ENCODE measurements at regions not wholly inside any gene's neighbourhood (a gene's known extent, or its start where the extent isn't known, plus 50 kb on each side); places are given as distances from the start of the nearest gene placed in this dataset.
A peak's percentile ranks its signal among the peaks of the same experiment; 100 is the strongest.

DNA sequence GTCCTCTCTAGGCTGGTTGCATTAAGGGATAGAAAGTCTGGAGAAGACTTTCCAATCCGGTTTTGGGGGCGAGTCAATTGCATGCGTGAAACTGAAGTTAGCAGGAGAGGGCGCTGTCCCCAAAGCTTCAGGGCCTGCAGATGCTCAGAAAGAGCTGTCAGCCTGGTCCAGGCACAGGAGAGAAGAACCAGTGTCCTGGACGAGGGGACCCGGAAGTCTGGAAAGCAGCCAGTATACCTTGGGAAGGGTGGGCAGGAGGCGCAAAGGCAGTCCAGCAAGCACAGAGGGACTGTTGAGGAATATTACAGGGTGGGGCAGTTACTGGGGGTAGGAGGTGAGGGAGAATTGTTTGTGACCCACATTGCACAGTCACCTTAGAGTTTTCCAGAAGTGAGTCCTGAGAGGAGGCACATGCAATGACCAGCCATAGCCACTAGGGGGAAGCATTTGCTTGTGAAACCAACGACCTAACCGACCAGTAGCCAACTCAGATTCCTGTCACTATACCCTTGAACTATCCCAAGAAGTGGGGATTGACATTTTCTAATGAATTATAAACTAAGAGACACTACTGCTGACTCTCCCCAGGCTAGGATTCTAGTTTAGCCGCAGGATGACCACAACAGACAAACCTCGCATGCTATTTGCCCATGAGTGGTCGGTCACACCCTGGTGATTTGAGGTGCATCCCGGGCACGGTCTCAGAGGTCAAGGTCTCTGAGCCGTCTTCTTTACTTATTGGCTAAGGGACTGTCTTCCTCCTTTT lies 172.8 kb downstream of the RDH14 start (continued):
- TF ChIP-seq, protein P1, sequence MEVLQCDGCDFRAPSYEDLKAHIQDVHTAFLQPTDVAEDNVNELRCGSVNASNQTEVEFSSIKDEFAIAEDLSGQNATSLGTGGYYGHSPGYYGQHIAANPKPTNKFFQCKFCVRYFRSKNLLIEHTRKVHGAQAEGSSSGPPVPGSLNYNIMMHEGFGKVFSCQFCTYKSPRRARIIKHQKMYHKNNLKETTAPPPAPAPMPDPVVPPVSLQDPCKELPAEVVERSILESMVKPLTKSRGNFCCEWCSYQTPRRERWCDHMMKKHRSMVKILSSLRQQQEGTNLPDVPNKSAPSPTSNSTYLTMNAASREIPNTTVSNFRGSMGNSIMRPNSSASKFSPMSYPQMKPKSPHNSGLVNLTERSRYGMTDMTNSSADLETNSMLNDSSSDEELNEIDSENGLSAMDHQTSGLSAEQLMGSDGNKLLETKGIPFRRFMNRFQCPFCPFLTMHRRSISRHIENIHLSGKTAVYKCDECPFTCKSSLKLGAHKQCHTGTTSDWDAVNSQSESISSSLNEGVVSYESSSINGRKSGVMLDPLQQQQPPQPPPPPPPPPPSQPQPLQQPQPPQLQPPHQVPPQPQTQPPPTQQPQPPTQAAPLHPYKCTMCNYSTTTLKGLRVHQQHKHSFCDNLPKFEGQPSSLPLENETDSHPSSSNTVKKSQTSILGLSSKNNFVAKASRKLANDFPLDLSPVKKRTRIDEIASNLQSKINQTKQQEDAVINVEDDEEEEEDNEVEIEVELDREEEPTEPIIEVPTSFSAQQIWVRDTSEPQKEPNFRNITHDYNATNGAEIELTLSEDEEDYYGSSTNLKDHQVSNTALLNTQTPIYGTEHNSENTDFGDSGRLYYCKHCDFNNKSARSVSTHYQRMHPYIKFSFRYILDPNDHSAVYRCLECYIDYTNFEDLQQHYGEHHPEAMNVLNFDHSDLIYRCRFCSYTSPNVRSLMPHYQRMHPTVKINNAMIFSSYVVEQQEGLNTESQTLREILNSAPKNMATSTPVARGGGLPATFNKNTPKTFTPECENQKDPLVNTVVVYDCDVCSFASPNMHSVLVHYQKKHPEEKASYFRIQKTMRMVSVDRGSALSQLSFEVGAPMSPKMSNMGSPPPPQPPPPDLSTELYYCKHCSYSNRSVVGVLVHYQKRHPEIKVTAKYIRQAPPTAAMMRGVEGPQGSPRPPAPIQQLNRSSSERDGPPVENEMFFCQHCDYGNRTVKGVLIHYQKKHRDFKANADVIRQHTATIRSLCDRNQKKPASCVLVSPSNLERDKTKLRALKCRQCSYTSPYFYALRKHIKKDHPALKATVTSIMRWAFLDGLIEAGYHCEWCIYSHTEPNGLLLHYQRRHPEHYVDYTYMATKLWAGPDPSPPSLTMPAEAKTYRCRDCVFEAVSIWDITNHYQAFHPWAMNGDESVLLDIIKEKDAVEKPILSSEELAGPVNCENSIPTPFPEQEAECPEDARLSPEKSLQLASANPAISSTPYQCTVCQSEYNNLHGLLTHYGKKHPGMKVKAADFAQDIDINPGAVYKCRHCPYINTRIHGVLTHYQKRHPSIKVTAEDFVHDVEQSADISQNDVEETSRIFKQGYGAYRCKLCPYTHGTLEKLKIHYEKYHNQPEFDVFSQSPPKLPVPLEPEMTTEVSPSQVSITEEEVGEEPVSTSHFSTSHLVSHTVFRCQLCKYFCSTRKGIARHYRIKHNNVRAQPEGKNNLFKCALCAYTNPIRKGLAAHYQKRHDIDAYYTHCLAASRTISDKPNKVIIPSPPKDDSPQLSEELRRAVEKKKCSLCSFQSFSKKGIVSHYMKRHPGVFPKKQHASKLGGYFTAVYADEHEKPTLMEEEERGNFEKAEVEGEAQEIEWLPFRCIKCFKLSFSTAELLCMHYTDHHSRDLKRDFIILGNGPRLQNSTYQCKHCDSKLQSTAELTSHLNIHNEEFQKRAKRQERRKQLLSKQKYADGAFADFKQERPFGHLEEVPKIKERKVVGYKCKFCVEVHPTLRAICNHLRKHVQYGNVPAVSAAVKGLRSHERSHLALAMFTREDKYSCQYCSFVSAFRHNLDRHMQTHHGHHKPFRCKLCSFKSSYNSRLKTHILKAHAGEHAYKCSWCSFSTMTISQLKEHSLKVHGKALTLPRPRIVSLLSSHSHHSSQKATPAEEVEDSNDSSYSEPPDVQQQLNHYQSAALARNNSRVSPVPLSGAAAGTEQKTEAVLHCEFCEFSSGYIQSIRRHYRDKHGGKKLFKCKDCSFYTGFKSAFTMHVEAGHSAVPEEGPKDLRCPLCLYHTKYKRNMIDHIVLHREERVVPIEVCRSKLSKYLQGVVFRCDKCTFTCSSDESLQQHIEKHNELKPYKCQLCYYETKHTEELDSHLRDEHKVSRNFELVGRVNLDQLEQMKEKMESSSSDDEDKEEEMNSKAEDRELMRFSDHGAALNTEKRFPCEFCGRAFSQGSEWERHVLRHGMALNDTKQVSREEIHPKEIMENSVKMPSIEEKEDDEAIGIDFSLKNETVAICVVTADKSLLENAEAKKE (CRISPR knock-in tag; IDR thresholded peaks at IDR 0.05): peak; percentile 80
- TF ChIP-seq, protein P2, sequence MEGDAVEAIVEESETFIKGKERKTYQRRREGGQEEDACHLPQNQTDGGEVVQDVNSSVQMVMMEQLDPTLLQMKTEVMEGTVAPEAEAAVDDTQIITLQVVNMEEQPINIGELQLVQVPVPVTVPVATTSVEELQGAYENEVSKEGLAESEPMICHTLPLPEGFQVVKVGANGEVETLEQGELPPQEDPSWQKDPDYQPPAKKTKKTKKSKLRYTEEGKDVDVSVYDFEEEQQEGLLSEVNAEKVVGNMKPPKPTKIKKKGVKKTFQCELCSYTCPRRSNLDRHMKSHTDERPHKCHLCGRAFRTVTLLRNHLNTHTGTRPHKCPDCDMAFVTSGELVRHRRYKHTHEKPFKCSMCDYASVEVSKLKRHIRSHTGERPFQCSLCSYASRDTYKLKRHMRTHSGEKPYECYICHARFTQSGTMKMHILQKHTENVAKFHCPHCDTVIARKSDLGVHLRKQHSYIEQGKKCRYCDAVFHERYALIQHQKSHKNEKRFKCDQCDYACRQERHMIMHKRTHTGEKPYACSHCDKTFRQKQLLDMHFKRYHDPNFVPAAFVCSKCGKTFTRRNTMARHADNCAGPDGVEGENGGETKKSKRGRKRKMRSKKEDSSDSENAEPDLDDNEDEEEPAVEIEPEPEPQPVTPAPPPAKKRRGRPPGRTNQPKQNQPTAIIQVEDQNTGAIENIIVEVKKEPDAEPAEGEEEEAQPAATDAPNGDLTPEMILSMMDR (conservative IDR thresholded peaks at IDR 0.05; ENCODE audit: low read depth in 2 of 2): peak; percentile 88 to 90
- TF ChIP-seq JUNB (IDR thresholded peaks at IDR 0.05; ENCODE audit: unreplicated experiment): no peak
- TF ChIP-seq STAT1 (IDR thresholded peaks at IDR 0.05; ENCODE audit: unreplicated experiment): no peak
- no peak for TF ChIP-seq ZNF114 (CRISPR knock-in tag; IDR thresholded peaks at IDR 0.05)
- no peak for TF ChIP-seq NANOG (IDR thresholded peaks at IDR 0.05; ENCODE audit: borderline replicate concordance)
- no peak for TF ChIP-seq POLR2AphosphoS5 (IDR thresholded peaks at IDR 0.05; ENCODE audit: low read depth)
- TF ChIP-seq, protein P3, sequence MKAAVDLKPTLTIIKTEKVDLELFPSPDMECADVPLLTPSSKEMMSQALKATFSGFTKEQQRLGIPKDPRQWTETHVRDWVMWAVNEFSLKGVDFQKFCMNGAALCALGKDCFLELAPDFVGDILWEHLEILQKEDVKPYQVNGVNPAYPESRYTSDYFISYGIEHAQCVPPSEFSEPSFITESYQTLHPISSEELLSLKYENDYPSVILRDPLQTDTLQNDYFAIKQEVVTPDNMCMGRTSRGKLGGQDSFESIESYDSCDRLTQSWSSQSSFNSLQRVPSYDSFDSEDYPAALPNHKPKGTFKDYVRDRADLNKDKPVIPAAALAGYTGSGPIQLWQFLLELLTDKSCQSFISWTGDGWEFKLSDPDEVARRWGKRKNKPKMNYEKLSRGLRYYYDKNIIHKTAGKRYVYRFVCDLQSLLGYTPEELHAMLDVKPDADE (IDR thresholded peaks at IDR 0.05): no peak
- no peak for TF ChIP-seq CREB1 (CRISPR knock-in tag; IDR thresholded peaks at IDR 0.05; ENCODE audit: low read depth)
